ENCODE measurements at regions not wholly inside any gene's neighbourhood (a gene's known extent, or its start where the extent isn't known, plus 50 kb on each side); places are given as distances from the start of the nearest gene placed in this dataset.
A peak's percentile ranks its signal among the peaks of the same experiment; 100 is the strongest.
"Not testable (repeated sequence)": the region's sequence is repeated elsewhere in the genome, so short reads cannot be mapped to it uniquely, and the experiment has no call there.

DNA sequence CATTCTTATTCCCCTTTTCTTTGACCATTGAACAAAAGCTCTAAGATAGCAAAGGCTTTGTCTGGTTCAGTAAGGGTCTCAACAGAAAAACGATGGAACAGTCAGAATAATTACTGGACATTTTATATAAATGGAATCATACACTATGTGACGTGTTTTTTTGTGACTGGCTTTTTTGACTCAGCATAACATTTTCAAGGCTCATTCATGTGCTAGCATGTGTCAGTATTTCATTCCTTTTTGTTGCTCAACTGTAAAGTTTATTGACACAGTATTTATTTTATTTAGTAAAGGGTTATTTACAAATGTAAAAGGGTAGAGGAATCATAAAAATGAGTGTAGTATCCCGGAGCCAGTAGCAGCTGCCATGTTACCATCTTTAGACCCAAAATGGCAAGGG lies 226.2 kb downstream of the CDRT15L2 start (continued):
- TF ChIP-seq ZBTB11 (tag by site-specific recombination; conservative IDR thresholded peaks at IDR 0.05; ENCODE audit: low read depth) (no peak), SETDB1 (IDR thresholded peaks at IDR 0.05; ENCODE audit: insufficient read length, low read length) (no peak)

DNA sequence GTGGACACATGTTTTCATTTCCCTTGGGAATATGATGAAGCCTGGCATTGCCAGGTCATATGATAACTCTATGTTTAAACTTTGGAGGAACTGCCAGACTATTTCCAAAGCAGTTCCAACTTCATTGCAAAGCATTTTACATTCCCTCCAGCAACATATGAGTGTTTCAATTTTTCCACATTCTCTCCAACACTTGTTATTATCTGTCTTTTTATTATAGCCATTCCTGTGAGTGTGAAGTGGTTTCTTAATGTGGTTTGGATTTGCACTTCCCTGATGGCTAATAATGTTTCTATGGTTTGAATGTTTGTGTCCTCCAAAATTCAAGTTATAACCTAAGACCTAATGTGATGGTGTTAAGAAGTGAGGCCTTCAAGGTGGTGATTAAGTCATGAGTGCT lies 228.0 kb downstream of the CDRT15L2 start:
- CTCF ChIA-PET = not testable (repeated sequence)

GRCh38 chr17:20815410-20815809 lies 227.4 kb downstream of the USP22 start:
- POLR2A ChIA-PET; H3K27ac ChIP-seq (ENCODE audit: extremely low read depth, low read depth, low read length); H3K36me3 ChIP-seq (ENCODE audit: control insufficient read depth in 2 of 2, insufficient read depth in 1 of 2, low read length in 2 of 2); H3K4me3 ChIP-seq (ENCODE audit: low read depth, low read length); H3K4me1 ChIP-seq (ENCODE audit: control insufficient read depth, insufficient read depth, low read length); H3K9me3 ChIP-seq (ENCODE audit: control insufficient read depth, insufficient read depth, low read depth, low read length): not testable (repeated sequence)
- CTCF ChIA-PET = interaction anchor here (0.6 kb wide), 1 partner anchor 19 kb away, joined by 3 read pairs; no protein-coding TSS in a partner anchor

More for the DNA sequence above, 228.0 kb downstream of the CDRT15L2 start:
- H3K9me3 ChIP-seq (ENCODE audit: control insufficient read depth, insufficient read depth, low read depth, low read length); H3K4me3 ChIP-seq (ENCODE audit: low read depth, low read length); H3K36me3 ChIP-seq (ENCODE audit: control insufficient read depth in 2 of 2, insufficient read depth in 1 of 2, low read length in 2 of 2); H3K27ac ChIP-seq (ENCODE audit: extremely low read depth, low read depth, low read length); H3K4me1 ChIP-seq (ENCODE audit: control insufficient read depth, insufficient read depth, low read length); POLR2A ChIA-PET: not testable (repeated sequence)
- TF ChIP-seq ZNF184 (tag by site-specific recombination; IDR thresholded peaks at IDR 0.05) = peak; percentile 99

DNA sequence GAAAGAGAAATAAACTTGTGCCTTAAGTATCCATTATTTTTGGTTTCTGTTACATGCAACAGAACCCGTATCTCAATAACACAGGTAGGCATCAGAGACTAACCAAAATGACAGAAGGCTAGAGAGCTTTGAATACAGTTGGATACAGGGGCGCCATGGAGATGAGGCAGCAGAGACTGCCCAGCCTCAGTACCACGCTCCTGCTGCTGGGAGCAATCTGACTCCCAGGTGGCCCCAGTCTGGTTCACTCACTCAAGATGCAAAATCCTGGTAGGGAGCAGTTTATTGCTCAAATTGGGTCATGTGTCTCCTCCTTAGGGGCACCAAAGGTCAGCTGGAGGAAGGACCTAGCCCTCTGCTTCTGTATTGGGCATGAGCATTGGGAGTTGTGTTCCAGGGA lies 218.9 kb downstream of the USP22 start:
- TF ChIP-seq SP7 (tag by site-specific recombination; IDR thresholded peaks at IDR 0.05) (no peak), ZBTB6 (tag by site-specific recombination; IDR thresholded peaks at IDR 0.05) (no peak), ZBTB10 (tag by site-specific recombination; IDR thresholded peaks at IDR 0.05) (no peak), ZNF488 (tag by site-specific recombination; IDR thresholded peaks at IDR 0.05) (no peak), TRIM28 (IDR thresholded peaks at IDR 0.05; ENCODE audit: borderline replicate concordance, low read length) (no peak), SALL2 (tag by site-specific recombination; IDR thresholded peaks at IDR 0.05; ENCODE audit: borderline replicate concordance) (no peak), ZIC2 (tag by site-specific recombination; IDR thresholded peaks at IDR 0.05) (no peak), ZNF37A (tag by site-specific recombination; IDR thresholded peaks at IDR 0.05) (no peak), ZNF623 (tag by site-specific recombination; IDR thresholded peaks at IDR 0.05) (no peak), ZNF292 (tag by site-specific recombination; IDR thresholded peaks at IDR 0.05; ENCODE audit: borderline replicate concordance, low read depth) (no peak), ZNF133 (tag by site-specific recombination; IDR thresholded peaks at IDR 0.05) (no peak)
- TF ChIP-seq, protein P1, sequence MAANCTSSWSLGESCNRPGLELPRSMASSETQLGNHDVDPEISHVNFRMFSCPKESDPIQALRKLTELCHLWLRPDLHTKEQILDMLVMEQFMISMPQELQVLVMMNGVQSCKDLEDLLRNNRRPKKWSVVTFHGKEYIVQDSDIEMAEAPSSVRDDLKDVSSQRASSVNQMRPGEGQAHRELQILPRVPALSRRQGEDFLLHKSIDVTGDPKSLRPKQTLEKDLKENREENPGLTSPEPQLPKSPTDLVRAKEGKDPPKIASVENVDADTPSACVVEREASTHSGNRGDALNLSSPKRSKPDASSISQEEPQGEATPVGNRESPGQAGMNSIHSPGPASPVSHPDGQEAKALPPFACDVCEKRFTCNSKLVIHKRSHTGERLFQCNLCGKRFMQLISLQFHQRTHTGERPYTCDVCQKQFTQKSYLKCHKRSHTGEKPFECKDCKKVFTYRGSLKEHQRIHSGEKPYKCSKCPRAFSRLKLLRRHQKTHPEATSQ (tag by site-specific recombination; IDR thresholded peaks at IDR 0.05) = no peak
- Histone ChIP-seq H3K9me3 (ENCODE audit: control insufficient read depth, insufficient read depth, low read depth, low read length) (no peaks in the 10 kb centered on the region), H3K36me3 (ENCODE audit: control insufficient read depth in 2 of 2, insufficient read depth in 1 of 2, low read length in 2 of 2) (no peaks in the 10 kb centered on the region), H3K4me1 (ENCODE audit: control insufficient read depth, insufficient read depth, low read length) (no peaks in the 10 kb centered on the region), H3K27ac (ENCODE audit: extremely low read depth, low read depth, low read length) (no peak overlapping the region), H3K4me3 (ENCODE audit: low read depth, low read length) (no peak overlapping the region)
- ChIA-PET POLR2A (no interaction called here), CTCF (interaction anchor here (1.1 kb wide), 1 partner anchor 296 kb away, joined by 4 read pairs; no protein-coding TSS in a partner anchor)

All from HEK293 (cell line).